Kidney (tissue), 13 donors: ENCODE measurements at regions not wholly inside any gene's neighbourhood (a gene's known extent, or its start where the extent isn't known, plus 50 kb on each side); places are given as distances from the start of the nearest gene placed in this dataset.

ENCODE experiments used
- DNase-seq, 5 donors: peaks; one replicate each; pipeline ENCODE4 v3.0.0-alpha.2; 2013 to 2020
- FAIRE-seq: peaks from 2 replicates; lab custom pipeline; 2012; peaks lifted over from hg19 to GRCh38; lab: Jason Lieb, UNC
- H3K27ac ChIP-seq, 2 donors: one replicate each; pipeline ENCODE4 v1.7.0; 2013; ENCODE audit warnings: low read depth in 2 of 2, low read length in 2 of 2, inconsistent platforms in 1 of 2
- H3K27me3 ChIP-seq: one replicate; pipeline ENCODE4 v1.7.1; 2013; ENCODE audit warnings: low read length, inconsistent platforms; ENCODE audit not compliant: control insufficient read depth, insufficient read depth
- H3K36me3 ChIP-seq, 3 donors: one replicate each; pipeline versions ENCODE4 v1.7.0 to v1.7.1; 2013; ENCODE audit warnings: low read length in 3 of 3, control low read depth in 1 of 3, inconsistent platforms in 1 of 3; ENCODE audit not compliant: insufficient read depth in 3 of 3, control insufficient read depth in 2 of 3
- H3K4me1 ChIP-seq, 3 donors: one replicate each; pipeline versions ENCODE4 v1.7.0 to v1.7.1; 2013; ENCODE audit warnings: low read length in 3 of 3, inconsistent platforms in 1 of 3, low read depth in 1 of 3; ENCODE audit not compliant: control insufficient read depth in 2 of 3, insufficient read depth in 2 of 3
- H3K4me3 ChIP-seq, 3 donors: one replicate each; pipeline versions ENCODE4 v1.7.0 to v1.8.1; 2013; ENCODE audit warnings: low read length in 3 of 3, control low read depth in 1 of 3, inconsistent platforms in 1 of 3
- H3K9ac ChIP-seq, 3 donors: one replicate each; pipeline versions ENCODE4 v1.7.0 to v1.7.1; 2013; ENCODE audit warnings: low read length in 3 of 3, control low read depth in 1 of 3, inconsistent platforms in 1 of 3
- H3K9me3 ChIP-seq, 3 donors: one replicate each; pipeline versions ENCODE4 v1.7.0 to v1.7.1; 2013; ENCODE audit warnings: low read length in 3 of 3, control low read depth in 1 of 3, inconsistent platforms in 1 of 3; ENCODE audit not compliant: control insufficient read depth in 2 of 3, insufficient read depth in 1 of 3
- CTCF ChIP-seq: IDR thresholded peaks from 3 replicates; pipeline ENCODE4 v1.5.1; 2012; ENCODE audit warnings: mild to moderate bottlenecking, moderate library complexity, borderline replicate concordance; ENCODE audit not compliant: insufficient read depth; ENCODE audit errors: extremely low read depth
- intact Hi-C: fragments of 100-400 bp; cut with DNase I; formaldehyde crosslinking; loops from one replicate; pipeline ENCODE4 v1.11.1; 2022
- donor health status: control.
- donor health status: control.
- donor health status: control.
- donor health status: control.
- donor health status: control.
- donor health status: DM: yes; HTN: yes; CAD: no.
- donor health status: Normal renal cell carcinoma (clear cell type).

- peak in 2 of 5 donors; percentile 40 to 74 for DNase-seq
Observed at GRCh38 chr1:227433663-227434341, 115.5 kb upstream of the CDC42BPA start.

GRCh38 chr1:227432981-227433380, 114.7 kb upstream of the CDC42BPA start:
- peaks cover 7 to 12% (median 12%) of the 10 kb centered on the region in 3 donors for H3K4me1 ChIP-seq
- no peak for FAIRE-seq
- intact Hi-C loops = no loop called here
- no peak for DNase-seq
- H3K9ac ChIP-seq = no peak overlapping the region
- H3K36me3 ChIP-seq = no peaks in the 10 kb centered on the region
- no peak for TF ChIP-seq CTCF
- no peaks in the 10 kb centered on the region for H3K27me3 ChIP-seq
- H3K9me3 ChIP-seq = no peaks in the 10 kb centered on the region
- H3K4me3 ChIP-seq = no peak overlapping the region
- H3K27ac ChIP-seq = no peak overlapping the region

More at GRCh38 chr1:227433663-227434341, 115.5 kb upstream of the CDC42BPA start:
- no peak overlapping the region for H3K4me3 ChIP-seq
- no peak overlapping the region for H3K27ac ChIP-seq
- H3K36me3 ChIP-seq = no peaks in the 10 kb centered on the region
- TF ChIP-seq CTCF = no peak
- intact Hi-C loops = no loop called here
- no peak overlapping the region for H3K9ac ChIP-seq
- peaks cover 5 to 10% (median 8%) of the 10 kb centered on the region in 3 donors for H3K4me1 ChIP-seq
- no peak for FAIRE-seq
- H3K27me3 ChIP-seq = no peaks in the 10 kb centered on the region
- no peaks in the 10 kb centered on the region for H3K9me3 ChIP-seq

- Histone ChIP-seq H3K36me3 (no peaks in the 10 kb centered on the region), H3K4me1 (peaks cover 7 to 12% (median 12%) of the 10 kb centered on the region in 3 donors), H3K4me3 (no peak overlapping the region), H3K9me3 (no peaks in the 10 kb centered on the region), H3K27ac (peak overlapping the region in 1 of 2 donors; percentile 49), H3K27me3 (no peaks in the 10 kb centered on the region), H3K9ac (no peak overlapping the region)
- intact Hi-C loops = no loop called here
- DNase-seq (no peak), FAIRE-seq (no peak)
- no peak for TF ChIP-seq CTCF
Observed at GRCh38 chr1:227432181-227432535, 113.9 kb upstream of the CDC42BPA start.
